IPS DF 6.9 (cell line): ENCODE measurements at regions not wholly inside any gene's neighbourhood (a gene's known extent, or its start where the extent isn't known, plus 50 kb on each side); places are given as distances from the start of the nearest gene placed in this dataset.

Experiments
- DNase-seq: peaks from one replicate; pipeline ENCODE4 v3.0.0-alpha.2; 2013; ENCODE audit warnings: low read depth, low spot score
- H3K27ac ChIP-seq: one replicate; pipeline ENCODE4 v1.5.1; 2013; ENCODE audit warnings: low read length, control low read depth
- H3K27me3 ChIP-seq: 2 replicates; pipeline ENCODE4 v1.6.1; 2013; ENCODE audit warnings: mild to moderate bottlenecking, low read length; ENCODE audit not compliant: control insufficient read depth, insufficient read depth
- H3K36me3 ChIP-seq: 2 replicates; pipeline ENCODE4 v1.6.1; 2013; ENCODE audit warnings: low read length; ENCODE audit not compliant: control insufficient read depth, insufficient read depth
- H3K4me1 ChIP-seq: 2 replicates; pipeline ENCODE4 v1.6.1; 2013; ENCODE audit warnings: low read length; ENCODE audit not compliant: control insufficient read depth, insufficient read depth
- H3K4me3 ChIP-seq: 2 replicates; pipeline ENCODE4 v1.5.1; 2013; ENCODE audit warnings: mild to moderate bottlenecking, low read length
- H3K9me3 ChIP-seq: 2 replicates; pipeline ENCODE4 v1.6.1; 2013; ENCODE audit warnings: low read length, inconsistent platforms; ENCODE audit not compliant: control insufficient read depth, insufficient read depth
- WGBS: extraction: QIAGEN DNeasy Blood & Tissue Kit; methylation state at CpG from one replicate; pipeline ENCODE4 v1.1.7; 2013; ENCODE audit warnings: mixed read lengths, missing lambda C conversion rate; ENCODE audit not compliant: insufficient read length, insufficient coverage; 5-methylcytosine and 5-hydroxymethylcytosine counted together

DNA sequence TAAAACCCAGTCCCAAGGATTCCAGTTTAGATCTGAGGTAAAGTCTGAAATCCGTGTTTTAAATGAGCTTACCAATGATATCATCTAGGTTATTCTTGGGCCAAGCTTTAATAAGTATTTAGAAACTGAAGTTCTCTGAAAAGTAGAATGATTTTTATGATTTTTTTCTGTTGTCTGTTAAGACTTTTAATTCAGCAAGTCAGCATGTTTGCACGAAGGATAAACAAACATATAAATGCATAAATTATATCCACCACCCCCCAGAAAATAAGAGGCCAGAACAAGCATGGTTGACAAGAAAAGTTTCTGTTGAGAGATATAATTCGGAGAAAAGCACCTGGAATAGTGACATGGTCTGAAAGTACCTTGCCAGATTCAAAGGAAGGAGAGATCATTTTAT lies 655.7 kb downstream of the NOVA1 start:
- no CpG with 5 or more reads among the region's 3 CpGs for WGBS
- no peak for DNase-seq
- no peaks in the 10 kb centered on the region for H3K9me3 ChIP-seq

DNA sequence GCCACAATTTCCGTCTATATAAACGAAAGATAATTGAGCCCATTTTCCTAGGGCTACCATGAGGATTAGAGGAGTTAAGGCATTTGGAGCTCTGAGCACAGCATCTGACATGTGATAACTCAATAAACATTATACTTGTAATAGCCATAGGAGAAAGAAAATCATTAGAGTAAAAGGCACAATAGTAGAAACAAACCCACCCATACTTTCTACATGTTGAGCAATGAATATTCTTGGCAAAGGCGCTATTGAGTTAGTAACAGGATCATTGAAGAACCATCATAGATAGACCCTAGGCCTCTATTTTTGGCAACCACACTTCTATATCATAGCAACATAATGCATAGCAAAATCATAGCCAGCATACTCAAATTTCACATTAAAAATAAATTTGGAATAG lies 664.1 kb downstream of the NOVA1 start:
- Histone ChIP-seq H3K4me1 (no peaks in the 10 kb centered on the region), H3K27ac (no peak overlapping the region), H3K36me3 (no peaks in the 10 kb centered on the region), H3K4me3 (no peak overlapping the region), H3K27me3 (no peaks in the 10 kb centered on the region), H3K9me3 (no peaks in the 10 kb centered on the region)
- WGBS = no CpG with 5 or more reads among the region's 3 CpGs
- DNase-seq = no peak

More for the DNA sequence above, 655.7 kb downstream of the NOVA1 start:
- Histone ChIP-seq H3K36me3 (no peaks in the 10 kb centered on the region), H3K27me3 (no peaks in the 10 kb centered on the region), H3K4me1 (no peaks in the 10 kb centered on the region), H3K4me3 (no peak overlapping the region), H3K27ac (no peak overlapping the region)

DNA sequence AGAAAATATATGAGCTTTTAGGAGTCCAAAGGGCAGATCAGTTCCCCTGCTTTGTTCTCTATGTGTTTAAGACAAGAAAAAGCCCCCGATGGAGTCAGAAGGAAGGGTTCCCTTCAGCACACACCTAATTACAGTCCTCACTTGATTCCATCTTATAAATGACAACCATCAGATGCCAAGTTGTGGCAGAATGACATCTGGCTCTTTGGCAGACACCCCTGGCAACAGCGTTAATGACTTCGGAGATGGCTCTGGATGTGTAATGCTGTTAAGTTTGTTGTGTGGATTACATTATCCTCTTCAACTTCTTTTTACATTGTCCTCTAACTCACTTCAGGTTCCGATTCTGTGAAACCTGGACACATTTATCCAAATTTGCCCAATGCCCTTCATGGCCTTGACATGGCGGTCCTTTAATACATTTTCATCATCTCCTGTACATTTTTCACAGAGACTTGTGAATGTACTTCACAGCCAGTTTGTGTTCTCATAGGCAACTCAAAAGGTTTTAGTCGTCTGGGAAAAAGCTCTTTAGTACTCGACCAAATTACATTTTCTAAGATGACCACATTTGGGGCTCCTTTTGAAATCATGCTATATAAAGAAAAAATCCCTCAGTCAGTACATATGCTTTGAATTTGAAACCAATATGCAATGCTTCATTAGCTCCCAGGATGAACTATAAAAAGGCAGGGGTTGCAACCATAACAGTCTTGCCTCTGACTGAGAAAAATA lies 667.8 kb downstream of the NOVA1 start:
- Histone ChIP-seq H3K4me3 (no peak overlapping the region), H3K27ac (no peak overlapping the region), H3K4me1 (no peaks in the 10 kb centered on the region), H3K27me3 (no peaks in the 10 kb centered on the region), H3K36me3 (no peaks in the 10 kb centered on the region), H3K9me3 (no peaks in the 10 kb centered on the region)
- no CpG with 5 or more reads among the region's 7 CpGs for WGBS
- no peak for DNase-seq

DNA sequence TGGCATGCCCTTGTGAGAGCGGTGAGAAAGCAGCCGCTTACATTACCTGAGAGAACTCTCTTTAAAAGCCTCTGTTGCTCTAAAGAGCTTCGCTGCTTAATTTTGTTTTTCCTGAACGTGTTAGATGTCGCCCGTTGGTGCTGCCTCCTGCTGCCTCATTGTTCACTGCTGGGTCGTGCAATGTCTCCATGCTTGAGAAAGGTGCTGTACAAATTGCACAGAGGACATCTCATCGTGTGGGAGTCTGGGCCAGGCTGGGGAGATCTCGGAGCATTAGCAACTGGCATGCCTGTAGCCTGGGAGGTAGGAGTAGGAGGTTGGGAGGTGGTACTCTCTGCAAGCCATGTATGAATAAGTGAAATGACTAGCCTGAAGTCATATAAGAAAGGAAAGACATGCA lies 686.0 kb downstream of the NOVA1 start:
- Histone ChIP-seq H3K36me3 (no peaks in the 10 kb centered on the region), H3K4me3 (no peak overlapping the region), H3K27ac (no peak overlapping the region), H3K27me3 (no peaks in the 10 kb centered on the region), H3K4me1 (no peaks in the 10 kb centered on the region), H3K9me3 (no peaks in the 10 kb centered on the region)
- no peak for DNase-seq
- WGBS = no CpG with 5 or more reads among the region's 9 CpGs

DNA sequence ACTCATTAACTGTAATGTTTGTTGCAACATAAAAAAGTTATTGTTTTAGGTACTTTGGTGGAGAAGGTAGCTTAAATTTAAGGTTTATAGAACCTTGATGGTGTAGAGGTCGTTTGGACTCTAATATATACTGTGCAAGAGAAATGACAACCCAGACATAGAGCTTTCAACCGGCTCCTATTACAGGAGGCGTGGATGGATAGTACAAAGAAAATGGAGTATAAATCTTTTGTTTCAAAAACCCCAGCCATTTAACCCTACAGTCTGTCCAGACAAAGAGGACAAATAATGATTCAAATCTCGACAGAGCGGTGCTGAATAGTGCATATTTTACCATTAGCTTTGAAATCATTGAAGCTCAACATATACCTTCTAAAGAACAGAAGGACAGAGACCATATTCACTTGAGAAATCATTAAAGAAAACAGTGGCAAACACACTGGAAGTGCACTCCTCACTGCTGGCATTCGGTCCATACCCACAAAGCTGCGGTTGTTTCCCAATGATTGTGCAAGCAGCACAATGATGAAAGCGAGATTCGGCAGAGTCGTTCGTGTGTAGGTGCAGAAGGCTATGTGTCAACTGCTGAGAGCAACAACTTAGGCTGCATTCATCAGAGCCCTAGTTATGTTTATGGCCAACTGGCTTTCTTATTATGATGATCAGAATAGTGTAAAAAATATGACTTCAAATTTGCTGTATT lies 688.6 kb downstream of the NOVA1 start:
- H3K27ac ChIP-seq = no peak overlapping the region
- no peaks in the 10 kb centered on the region for H3K4me1 ChIP-seq
- WGBS = no CpG with 5 or more reads among the region's 11 CpGs
- H3K4me3 ChIP-seq = no peak overlapping the region
- H3K36me3 ChIP-seq = no peaks in the 10 kb centered on the region
- DNase-seq = no peak
- H3K27me3 ChIP-seq = no peaks in the 10 kb centered on the region
- H3K9me3 ChIP-seq = no peaks in the 10 kb centered on the region

DNA sequence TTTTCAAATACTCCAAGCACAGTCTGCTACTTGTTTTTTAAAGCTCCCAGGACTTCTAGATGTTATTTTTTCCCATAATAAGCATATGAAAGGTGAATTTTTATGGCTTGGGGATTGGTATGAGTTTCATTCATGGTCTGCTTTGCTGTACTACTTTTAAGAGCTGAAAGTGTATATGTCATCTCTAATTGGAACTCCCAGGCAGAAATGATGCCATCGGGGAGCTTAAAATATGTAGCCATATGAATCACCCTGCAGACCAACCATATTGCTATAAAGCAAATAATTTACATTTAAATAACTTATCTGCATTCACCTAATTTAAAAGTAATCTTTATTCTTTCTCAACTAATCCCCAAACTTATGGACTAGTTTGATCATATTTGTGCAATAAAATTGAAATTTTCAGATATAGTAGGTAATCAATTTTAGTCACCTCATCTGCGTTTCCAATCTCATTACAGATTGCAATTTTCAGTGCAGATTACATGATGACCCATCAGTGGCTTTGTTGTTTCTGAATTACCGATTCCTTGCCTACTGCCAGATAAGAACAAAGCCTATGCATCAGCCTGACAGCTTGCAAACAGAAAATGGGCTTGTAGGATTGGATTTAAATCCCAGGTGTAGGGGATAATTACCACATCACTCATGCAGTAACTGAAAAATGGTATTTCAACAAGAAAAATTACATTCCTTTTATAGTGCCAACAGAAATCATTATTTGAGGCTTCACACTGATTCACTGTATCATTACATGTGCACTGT lies 689.4 kb downstream of the NOVA1 start:
- Histone ChIP-seq H3K4me3 (no peak overlapping the region), H3K27me3 (no peaks in the 10 kb centered on the region), H3K9me3 (no peaks in the 10 kb centered on the region), H3K27ac (no peak overlapping the region), H3K4me1 (no peaks in the 10 kb centered on the region), H3K36me3 (no peaks in the 10 kb centered on the region)
- DNase-seq = no peak
- WGBS = no CpG with 5 or more reads among the region's 3 CpGs

DNA sequence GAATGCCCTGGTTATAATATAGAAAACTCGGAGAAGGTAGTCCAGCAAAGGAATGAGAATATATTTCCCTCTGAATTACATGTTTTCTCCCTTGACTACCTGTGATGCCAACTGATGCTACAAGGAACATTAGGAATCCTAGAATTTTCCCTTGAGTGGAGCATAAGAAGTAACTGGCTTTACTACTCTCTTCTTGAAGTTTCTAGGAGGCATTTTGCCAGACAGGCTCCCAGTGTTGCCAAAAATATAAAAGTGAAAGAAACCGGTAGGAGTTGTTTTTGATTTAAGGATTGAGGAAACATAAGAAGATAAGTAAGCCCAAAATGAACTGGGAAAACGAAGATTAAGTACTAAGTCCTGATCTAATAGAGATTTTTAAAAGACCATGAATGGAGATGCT lies 693.4 kb downstream of the NOVA1 start:
- 100% methylated on average over 1 of the region's 3 CpGs for WGBS
- H3K4me1 ChIP-seq = no peaks in the 10 kb centered on the region

DNA sequence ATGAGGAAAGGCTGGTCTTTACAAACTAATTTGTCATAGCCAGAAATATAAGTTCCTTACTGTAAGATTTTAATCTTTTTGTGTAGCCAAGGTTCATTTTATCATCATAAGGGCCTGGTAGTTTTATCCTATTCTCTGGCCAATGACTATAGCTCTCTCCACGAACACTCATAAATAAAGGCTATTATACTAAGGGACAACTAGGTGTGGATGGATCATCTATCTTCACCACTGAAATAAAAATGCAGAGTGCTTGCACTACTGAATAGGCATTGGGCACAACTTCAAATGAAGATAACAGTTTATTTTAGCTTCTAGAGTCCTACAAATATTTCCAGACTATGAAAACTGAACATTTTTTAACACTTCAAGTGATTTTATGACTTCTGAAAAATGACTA lies 698.6 kb downstream of the NOVA1 start:
- no CpG with 5 or more reads among the region's 1 CpG for WGBS

More for the DNA sequence above, 693.4 kb downstream of the NOVA1 start:
- no peak for DNase-seq
- no peaks in the 10 kb centered on the region for H3K9me3 ChIP-seq
- H3K27me3 ChIP-seq = no peaks in the 10 kb centered on the region
- no peak overlapping the region for H3K4me3 ChIP-seq
- H3K27ac ChIP-seq = no peak overlapping the region
- no peaks in the 10 kb centered on the region for H3K36me3 ChIP-seq

DNA sequence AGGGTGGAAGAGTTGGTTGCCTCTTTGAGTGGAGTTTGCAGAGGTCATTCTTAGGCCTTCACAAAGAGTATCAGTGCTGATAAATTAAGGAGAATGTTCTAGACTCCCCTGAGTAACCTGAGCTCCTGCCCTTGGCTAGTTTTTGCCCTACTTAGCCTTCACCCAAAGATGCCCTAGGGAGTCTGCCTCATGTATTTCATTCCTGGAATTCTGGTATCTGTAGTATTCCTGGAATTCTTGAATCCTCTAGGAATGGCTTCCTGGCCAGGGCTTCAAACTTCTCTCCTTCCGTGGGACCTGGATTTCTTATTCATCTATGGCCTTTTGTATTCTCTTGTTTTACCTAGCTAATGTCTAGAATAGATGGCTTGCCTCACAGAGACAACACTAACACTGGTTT lies 701.1 kb downstream of the NOVA1 start:
- WGBS = no CpG with 5 or more reads among the region's 1 CpG
- no peak overlapping the region for H3K4me3 ChIP-seq
- no peaks in the 10 kb centered on the region for H3K36me3 ChIP-seq
- no peaks in the 10 kb centered on the region for H3K9me3 ChIP-seq
- no peaks in the 10 kb centered on the region for H3K27me3 ChIP-seq
- no peak overlapping the region for H3K27ac ChIP-seq
- peaks cover 2% of the 10 kb centered on the region; the same call in 1 of the 2 replicates for H3K4me1 ChIP-seq
- no peak for DNase-seq

More for the DNA sequence above, 698.6 kb downstream of the NOVA1 start:
- Histone ChIP-seq H3K27me3 (no peaks in the 10 kb centered on the region), H3K36me3 (no peaks in the 10 kb centered on the region), H3K27ac (no peak overlapping the region), H3K4me3 (no peak overlapping the region), H3K9me3 (no peaks in the 10 kb centered on the region), H3K4me1 (peaks cover 2% of the 10 kb centered on the region; the same call in 1 of the 2 replicates)
- DNase-seq = no peak

DNA sequence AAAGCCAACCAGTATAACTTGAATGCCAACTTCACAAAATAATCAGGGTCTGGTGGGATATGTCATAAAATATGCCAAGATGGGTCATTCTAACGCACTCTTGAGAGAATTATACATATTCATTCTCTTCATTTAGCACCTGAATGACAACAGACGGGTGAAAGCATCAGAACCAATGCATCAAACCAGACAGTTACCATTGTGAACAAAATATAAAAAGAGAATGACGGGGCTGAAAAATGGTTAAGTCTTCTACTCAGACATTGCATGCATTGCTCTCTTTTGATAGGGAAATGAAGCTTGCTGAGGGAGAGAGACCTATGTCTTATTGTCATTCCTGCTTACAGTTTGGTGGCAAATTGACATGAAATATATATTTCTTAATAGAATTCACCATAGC lies 702.1 kb downstream of the NOVA1 start:
- Histone ChIP-seq H3K27ac (no peak overlapping the region), H3K4me3 (no peak overlapping the region), H3K36me3 (no peaks in the 10 kb centered on the region), H3K27me3 (no peaks in the 10 kb centered on the region), H3K9me3 (no peaks in the 10 kb centered on the region), H3K4me1 (peaks cover 2% of the 10 kb centered on the region; the same call in 1 of the 2 replicates)
- DNase-seq = no peak
- WGBS = no CpG with 5 or more reads among the region's 3 CpGs
